Lower leg skin (tissue), 4 donors: ENCODE measurements at regions not wholly inside any gene's neighbourhood (a gene's known extent, or its start where the extent isn't known, plus 50 kb on each side); places are given as distances from the start of the nearest gene placed in this dataset.

ENCODE experiments used
- DNase-seq, 2 donors: peaks; one replicate each; pipeline ENCODE4 v3.0.0-alpha.2; 2019; ENCODE audit warnings: low spot score in 2 of 2
- H3K4me3 ChIP-seq: fragments of 200-600 bp; sonication (generic); 2 replicates; pipeline ENCODE4 v1.5.1; 2017; ENCODE audit warnings: mild to moderate bottlenecking, low read depth; ENCODE audit not compliant: poor library complexity, severe bottlenecking
- POLR2A ChIP-seq, 2 donors: fragments of 450-650 bp; IDR thresholded peaks; one replicate each; pipeline ENCODE4 v1.6.1; 2016 to 2017; ENCODE audit warnings: antibody characterized with exemption in 2 of 2, mild to moderate bottlenecking in 1 of 2, moderate library complexity in 1 of 2
- WGBS, 2 donors: methylation state at CpG; one replicate each; pipeline ENCODE4 v1.1.5; 2018; 5-methylcytosine and 5-hydroxymethylcytosine counted together
- intact Hi-C: fragments of 100-400 bp; cut with DNase I; formaldehyde crosslinking; loops from one replicate; pipeline ENCODE4 v1.15.0; 2023; ENCODE audit warnings: low total_unique reads
- TF ChIP-seq, protein P1 (sequence below), 3 donors: fragments of 450-650 bp; IDR thresholded peaks; one replicate each; pipeline ENCODE4 v1.5.1; 2016; ENCODE audit warnings: antibody characterized with exemption in 3 of 3, mild to moderate bottlenecking in 3 of 3, moderate library complexity in 2 of 3

DNA sequence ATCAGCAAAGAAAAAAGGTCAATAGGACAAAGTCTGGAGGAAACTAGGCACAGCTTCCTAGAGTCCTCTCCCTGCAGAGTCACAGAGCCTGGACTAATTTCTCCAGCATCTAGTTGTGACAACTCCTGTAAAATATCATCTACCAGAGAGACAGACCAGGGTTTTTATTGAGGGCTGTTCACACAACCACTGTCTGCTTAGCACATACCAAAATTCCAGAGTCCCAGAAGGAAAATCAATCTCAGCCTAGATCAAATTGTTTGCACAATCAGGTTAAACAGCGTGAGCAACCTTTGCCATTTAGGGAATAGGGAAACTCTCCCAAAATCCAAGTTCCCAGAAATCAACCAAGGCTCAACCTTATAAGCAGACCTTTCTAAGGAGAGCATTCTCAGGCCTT is 190.3 kb downstream of the SYK start:
- WGBS, 2 donors = 81% methylated on average over 1 of the region's 1 CpG
- TF ChIP-seq, protein P1, sequence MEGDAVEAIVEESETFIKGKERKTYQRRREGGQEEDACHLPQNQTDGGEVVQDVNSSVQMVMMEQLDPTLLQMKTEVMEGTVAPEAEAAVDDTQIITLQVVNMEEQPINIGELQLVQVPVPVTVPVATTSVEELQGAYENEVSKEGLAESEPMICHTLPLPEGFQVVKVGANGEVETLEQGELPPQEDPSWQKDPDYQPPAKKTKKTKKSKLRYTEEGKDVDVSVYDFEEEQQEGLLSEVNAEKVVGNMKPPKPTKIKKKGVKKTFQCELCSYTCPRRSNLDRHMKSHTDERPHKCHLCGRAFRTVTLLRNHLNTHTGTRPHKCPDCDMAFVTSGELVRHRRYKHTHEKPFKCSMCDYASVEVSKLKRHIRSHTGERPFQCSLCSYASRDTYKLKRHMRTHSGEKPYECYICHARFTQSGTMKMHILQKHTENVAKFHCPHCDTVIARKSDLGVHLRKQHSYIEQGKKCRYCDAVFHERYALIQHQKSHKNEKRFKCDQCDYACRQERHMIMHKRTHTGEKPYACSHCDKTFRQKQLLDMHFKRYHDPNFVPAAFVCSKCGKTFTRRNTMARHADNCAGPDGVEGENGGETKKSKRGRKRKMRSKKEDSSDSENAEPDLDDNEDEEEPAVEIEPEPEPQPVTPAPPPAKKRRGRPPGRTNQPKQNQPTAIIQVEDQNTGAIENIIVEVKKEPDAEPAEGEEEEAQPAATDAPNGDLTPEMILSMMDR (IDR thresholded peaks at IDR 0.05) = no peak
- TF ChIP-seq POLR2A (IDR thresholded peaks at IDR 0.05) = no peak
- intact Hi-C loops = no loop called here

DNA sequence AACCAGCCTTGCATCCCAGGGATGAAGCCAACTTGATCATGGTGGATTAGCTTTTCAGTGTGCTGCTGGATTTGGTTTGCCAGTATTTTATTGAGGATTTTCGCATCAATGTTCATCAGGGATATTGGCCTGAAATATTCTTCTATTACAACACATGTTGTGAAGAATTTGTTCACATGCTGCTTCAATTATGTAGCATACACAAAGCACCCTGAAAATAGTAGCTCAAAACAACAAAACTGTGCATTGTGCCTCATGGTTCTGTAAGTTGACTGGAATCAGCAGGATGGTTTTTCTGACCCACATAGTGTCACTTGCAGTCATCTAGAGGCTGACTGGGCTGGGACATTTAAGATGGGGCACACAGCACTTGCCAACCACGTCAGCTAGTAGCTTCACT is 193.9 kb downstream of the SYK start:
- H3K4me3 ChIP-seq = no peak overlapping the region
- no peak for DNase-seq
- 74 to 75% methylated on average over 2 of the region's 2 CpGs for WGBS, 2 donors
- intact Hi-C loops = no loop called here
- no peak for TF ChIP-seq POLR2A (IDR thresholded peaks at IDR 0.05)
- TF ChIP-seq, protein P1 (IDR thresholded peaks at IDR 0.05) = no peak

More for the DNA sequence above, 190.3 kb downstream of the SYK start:
- DNase-seq = no peak
- H3K4me3 ChIP-seq = no peak overlapping the region

- 73 to 80% methylated on average over 6 of the region's 6 CpGs for WGBS, 2 donors
- intact Hi-C loops = no loop called here
Measured at GRCh38 chr9:90996154-90997065, 194.8 kb downstream of the SYK start.

GRCh38 chr9:90998573-90998972 is 197.0 kb downstream of the SYK start:
- no peak for TF ChIP-seq POLR2A (IDR thresholded peaks at IDR 0.05)
- TF ChIP-seq, protein P1 (IDR thresholded peaks at IDR 0.05) = no peak
- WGBS, 2 donors = 76 to 88% methylated on average over 7 of the region's 7 CpGs
- H3K4me3 ChIP-seq = no peak overlapping the region
- intact Hi-C loops = no loop called here
- DNase-seq = no peak

More at GRCh38 chr9:90996154-90997065, 194.8 kb downstream of the SYK start:
- DNase-seq = no peak
- TF ChIP-seq POLR2A (IDR thresholded peaks at IDR 0.05) = no peak
- TF ChIP-seq, protein P1 (IDR thresholded peaks at IDR 0.05) = no peak
- no peak overlapping the region for H3K4me3 ChIP-seq

DNA sequence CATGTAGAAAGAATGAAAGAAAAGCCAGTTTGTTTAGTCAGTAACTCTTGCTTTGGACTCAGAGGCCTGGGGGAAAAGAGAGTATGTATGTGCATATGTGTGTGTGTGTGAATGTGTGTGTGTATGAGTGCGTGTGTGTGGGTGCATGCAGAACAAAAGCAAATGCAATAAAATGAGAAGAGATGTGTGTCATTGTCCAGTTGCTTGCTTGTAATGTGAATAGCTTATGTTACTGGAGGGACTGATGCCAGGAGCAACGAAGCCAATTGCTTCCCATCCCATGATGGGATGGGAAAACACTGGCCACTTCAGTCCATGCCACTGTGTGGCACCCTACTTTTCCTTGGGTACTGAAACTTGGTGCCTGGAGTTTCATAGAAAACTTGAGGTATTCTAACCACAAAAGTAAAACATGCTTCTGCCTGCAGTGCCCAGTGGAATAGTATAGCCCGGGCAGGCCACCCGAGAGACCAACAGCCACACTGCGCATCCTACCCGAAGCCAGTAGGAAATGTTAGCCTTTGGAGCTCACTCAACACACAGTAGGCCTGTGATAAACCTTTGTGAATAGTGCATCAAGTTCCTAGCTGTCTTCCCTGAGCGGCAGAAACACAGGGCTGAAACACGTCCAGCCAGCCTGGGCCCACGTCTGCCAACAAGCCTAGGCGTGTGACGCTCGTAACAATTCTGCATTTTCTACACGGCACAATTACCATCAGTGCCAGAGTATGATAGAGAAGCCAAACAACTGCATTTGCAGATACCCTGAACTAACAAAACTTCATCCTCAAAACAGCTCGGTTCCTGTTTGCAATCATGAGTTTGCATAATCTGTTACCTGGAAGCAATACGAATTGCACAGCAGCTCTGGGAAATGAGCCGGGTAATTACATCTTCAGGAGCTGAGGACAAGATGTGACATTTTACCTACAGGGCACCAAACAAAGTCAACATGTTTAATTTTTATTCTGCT is 198.1 kb downstream of the SYK start:
- WGBS, 2 donors = 50 to 58% methylated on average over 16 of the region's 16 CpGs
- H3K4me3 ChIP-seq = no peak overlapping the region
- DNase-seq = no peak
- intact Hi-C loops = no loop called here
- TF ChIP-seq POLR2A (IDR thresholded peaks at IDR 0.05) = no peak
- TF ChIP-seq, protein P1 (IDR thresholded peaks at IDR 0.05) = no peak
